OCI-LY3 (cell line): ENCODE measurements at regions not wholly inside any gene's neighbourhood (a gene's known extent, or its start where the extent isn't known, plus 50 kb on each side); places are given as distances from the start of the nearest gene placed in this dataset.

ENCODE experiments used
- H2AFZ ChIP-seq: fragments of 200-600, 300-600 bp; shearing (Covaris generic); 2 replicates; pipeline ENCODE4 v1.6.0; 2014; ENCODE audit warnings: antibody characterized with exemption, low read depth, low read length
- H3K27ac ChIP-seq: fragments of 200-600, 300-600 bp; sonication (generic); 2 replicates; pipeline ENCODE4 v1.5.1; 2014; ENCODE audit warnings: mild to moderate bottlenecking, low read length, moderate library complexity, mixed read lengths
- H3K27me3 ChIP-seq: fragments of 200-600, 300-600 bp; sonication (generic); 2 replicates; pipeline ENCODE4 v1.6.1; 2014; ENCODE audit warnings: low read depth, low read length, mixed read lengths
- H3K36me3 ChIP-seq: fragments of 200-600, 300-600 bp; sonication (generic); replicated peaks from 2 replicates; pipeline ENCODE3; 2014; ENCODE audit warnings: low read depth, low read length, mixed read lengths
- H3K4me1 ChIP-seq: fragments of 300-600, 200-600 bp; sonication (generic); 2 replicates; pipeline ENCODE4 v1.6.1; 2014; ENCODE audit warnings: low read length, mixed read lengths
- H3K4me2 ChIP-seq: fragments of 200-600, 300-600 bp; sonication (generic); 2 replicates; pipeline ENCODE4 v1.6.1; 2014; ENCODE audit warnings: low read length, mixed read lengths
- H3K4me3 ChIP-seq: fragments of 300-600, 200-600 bp; sonication (generic); 2 replicates; pipeline ENCODE4 v1.5.1; 2014; ENCODE audit warnings: antibody characterized with exemption, mild to moderate bottlenecking, low read length, moderate library complexity
- H3K79me2 ChIP-seq: fragments of 300-600, 200-600 bp; shearing (Covaris generic); 2 replicates; pipeline ENCODE4 v1.6.1; 2014; ENCODE audit warnings: mild to moderate bottlenecking, low read length, mixed read lengths
- H3K9ac ChIP-seq: fragments of 300-600, 200-600 bp; shearing (Covaris generic); 2 replicates; pipeline ENCODE4 v1.6.0; 2014; ENCODE audit warnings: mild to moderate bottlenecking, low read length, moderate library complexity
- H3K9me3 ChIP-seq: fragments of 200-600, 300-600 bp; shearing (Covaris generic); 2 replicates; pipeline ENCODE4 v1.6.1; 2014; ENCODE audit warnings: low read length, mixed read lengths; ENCODE audit not compliant: insufficient read depth
- H4K20me1 ChIP-seq: fragments of 200-600, 300-600 bp; sonication (generic); 2 replicates; pipeline ENCODE4 v1.6.1; 2016; ENCODE audit warnings: low read length, mixed read lengths; ENCODE audit not compliant: insufficient read depth
- CTCF ChIP-seq: fragments of 200-600, 300-600 bp; sonication (generic); IDR thresholded peaks from 2 replicates; pipeline ENCODE4 v1.5.1; 2014; ENCODE audit warnings: antibody characterized with exemption, low read length, low read depth
- EZH2phosphoT487 ChIP-seq: fragments of 200-600 bp; shearing (Covaris generic); IDR thresholded peaks from 2 replicates; pipeline ENCODE4 v1.6.1; 2018; ENCODE audit warnings: antibody characterized with exemption, mixed run types, low read depth

DNA sequence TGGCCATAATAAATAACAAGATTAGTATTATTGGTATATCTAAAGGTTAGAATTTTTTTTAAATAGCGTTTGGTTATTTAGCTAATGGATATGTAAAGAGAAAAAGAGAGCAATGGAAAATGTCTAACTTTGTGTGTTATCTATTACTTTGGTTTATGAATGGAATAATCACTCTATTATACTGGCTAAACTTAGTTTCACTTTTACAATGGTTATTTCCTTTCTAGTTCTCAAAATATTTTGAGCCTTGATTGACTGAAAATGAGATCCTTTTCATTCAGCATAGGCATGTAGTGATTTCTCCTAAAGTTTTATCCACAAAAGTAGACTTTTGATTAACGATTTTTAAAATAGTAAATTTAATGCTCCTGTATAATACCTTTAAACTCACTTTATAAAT, 51.6 kb upstream of the MLIP start:
- peak overlapping the region; percentile 16 for H3K4me3 ChIP-seq
- peaks cover 8% of the 10 kb centered on the region for H3K4me1 ChIP-seq
- no peaks in the 10 kb centered on the region for H3K9me3 ChIP-seq
- no peaks in the 10 kb centered on the region for H4K20me1 ChIP-seq
- H3K79me2 ChIP-seq, result no peaks in the 10 kb centered on the region
- no peak overlapping the region for H2AFZ ChIP-seq
- no peak overlapping the region for H3K27ac ChIP-seq
- no peak overlapping the region for H3K9ac ChIP-seq
- H3K4me2 ChIP-seq, result peak overlapping the region; percentile 37
- TF ChIP-seq CTCF, result no peak
- no peak for TF ChIP-seq EZH2phosphoT487
- H3K27me3 ChIP-seq, result no peaks in the 10 kb centered on the region
- no peaks in the 10 kb centered on the region for H3K36me3 ChIP-seq

DNA sequence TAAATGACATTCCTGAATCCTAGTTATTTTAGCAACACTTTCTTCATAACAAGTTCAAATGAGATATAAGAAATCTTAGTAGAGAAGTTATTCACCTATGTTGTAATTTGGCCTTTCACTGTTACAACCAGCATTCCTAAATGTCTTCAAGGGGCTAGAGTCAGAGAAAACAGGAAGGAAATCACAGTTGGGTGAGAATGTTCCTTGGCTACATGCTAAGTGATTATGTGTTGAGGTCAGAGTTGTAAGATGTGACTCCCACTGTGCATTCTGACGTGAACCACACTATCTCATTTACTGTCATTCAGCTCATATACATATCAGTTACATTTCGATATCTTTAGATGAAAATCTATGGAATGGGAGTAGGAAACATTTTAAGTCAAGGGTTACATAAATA, 51.0 kb upstream of the MLIP start:
- Histone ChIP-seq H3K9me3 (no peaks in the 10 kb centered on the region), H3K4me3 (no peak overlapping the region), H3K27ac (no peak overlapping the region), H3K9ac (no peak overlapping the region), H3K36me3 (no peaks in the 10 kb centered on the region), H2AFZ (no peak overlapping the region), H3K4me2 (no peak overlapping the region), H4K20me1 (no peaks in the 10 kb centered on the region), H3K79me2 (no peaks in the 10 kb centered on the region), H3K27me3 (no peaks in the 10 kb centered on the region), H3K4me1 (peaks cover 8% of the 10 kb centered on the region)
- TF ChIP-seq EZH2phosphoT487 (no peak), CTCF (no peak)
